GM04504 (cell line): ENCODE measurements at regions not wholly inside any gene's neighbourhood (a gene's known extent, or its start where the extent isn't known, plus 50 kb on each side); places are given as distances from the start of the nearest gene placed in this dataset.
"Not testable (repeated sequence)": the region's sequence is repeated elsewhere in the genome, so short reads cannot be mapped to it uniquely, and the experiment has no call there.

Experiments
- DNase-seq: peaks from one replicate; pipeline ENCODE4 v3.0.0-alpha.2; 2012; ENCODE audit warnings: low read depth

DNA sequence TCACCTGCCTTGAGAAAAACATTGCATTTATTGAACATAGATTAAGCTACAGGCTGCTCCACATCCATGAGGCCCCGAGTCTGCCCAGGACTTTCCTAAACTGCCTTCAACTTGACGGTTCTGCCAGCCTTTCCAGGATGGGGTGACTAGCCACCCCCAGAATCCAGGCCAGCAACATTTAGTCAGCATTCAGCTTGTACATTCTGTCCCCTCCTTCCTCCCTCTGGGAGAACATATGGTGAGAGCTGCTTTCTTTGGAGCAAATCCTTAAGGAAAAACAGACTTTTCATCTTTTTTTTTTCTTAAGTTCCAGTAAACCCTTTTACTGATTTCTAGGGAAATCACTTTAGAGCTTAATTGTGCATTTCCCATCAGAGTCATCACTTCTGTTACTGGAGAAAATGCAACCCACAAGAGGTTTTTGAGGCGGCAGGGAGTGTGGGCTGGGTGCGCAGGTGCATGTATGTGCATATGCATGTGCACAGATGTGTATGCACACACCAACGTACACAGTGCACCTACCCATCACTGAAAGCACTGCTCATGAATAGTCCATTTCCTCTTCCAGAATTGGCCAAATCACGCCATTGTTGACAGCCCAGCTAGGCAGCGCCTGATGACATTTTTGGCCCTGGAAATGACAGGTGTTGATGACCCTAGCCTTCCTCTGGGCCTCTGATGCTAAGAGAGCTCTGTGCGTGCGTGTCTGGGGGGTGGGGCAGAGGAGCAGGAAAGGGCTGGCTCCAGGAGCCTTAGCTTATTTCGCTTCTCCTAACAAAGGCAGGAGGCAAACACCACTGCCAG, 145.6 kb downstream of the HSD17B3 start:
- no peak for DNase-seq

DNA sequence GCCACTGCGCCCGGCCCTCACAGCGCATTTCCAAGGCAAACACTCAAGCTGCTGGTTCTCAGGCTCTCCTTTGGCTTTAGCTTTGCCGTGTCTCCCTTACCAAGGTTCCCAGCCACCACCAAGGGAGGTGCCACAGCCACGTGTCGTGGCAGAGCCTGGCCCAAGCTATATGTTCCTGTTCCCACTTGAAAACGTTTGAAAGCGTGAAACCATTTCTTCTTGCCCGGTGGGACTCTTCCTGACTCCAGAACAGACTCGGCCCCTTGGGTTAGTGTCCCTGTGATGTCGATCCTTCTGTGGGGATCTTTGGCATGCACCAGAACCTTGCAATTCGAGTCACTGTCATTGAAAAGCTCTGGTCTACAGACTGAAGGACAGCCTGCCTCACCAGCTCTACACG, 147.9 kb downstream of the HSD17B3 start:
- no peak for DNase-seq

DNA sequence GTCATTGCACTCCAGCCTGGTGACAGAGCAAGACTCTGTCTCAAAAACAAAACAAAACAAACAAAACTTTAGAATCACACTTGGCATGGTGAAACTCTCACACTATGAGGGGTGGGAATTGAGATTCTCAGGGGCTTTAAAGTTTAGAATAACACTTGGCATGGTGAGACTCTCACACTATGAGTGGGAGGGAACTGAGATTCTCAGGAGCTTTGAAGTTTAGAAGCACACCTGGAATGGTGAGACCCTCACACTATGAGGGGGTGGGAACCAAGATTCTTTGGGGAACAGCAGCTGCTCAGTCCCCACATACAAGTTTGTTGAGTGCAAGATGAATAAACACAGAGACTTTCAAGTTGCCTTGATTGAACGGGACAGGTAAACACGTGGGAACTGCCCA, 149.4 kb downstream of the HSD17B3 start:
- DNase-seq, result no peak

DNA sequence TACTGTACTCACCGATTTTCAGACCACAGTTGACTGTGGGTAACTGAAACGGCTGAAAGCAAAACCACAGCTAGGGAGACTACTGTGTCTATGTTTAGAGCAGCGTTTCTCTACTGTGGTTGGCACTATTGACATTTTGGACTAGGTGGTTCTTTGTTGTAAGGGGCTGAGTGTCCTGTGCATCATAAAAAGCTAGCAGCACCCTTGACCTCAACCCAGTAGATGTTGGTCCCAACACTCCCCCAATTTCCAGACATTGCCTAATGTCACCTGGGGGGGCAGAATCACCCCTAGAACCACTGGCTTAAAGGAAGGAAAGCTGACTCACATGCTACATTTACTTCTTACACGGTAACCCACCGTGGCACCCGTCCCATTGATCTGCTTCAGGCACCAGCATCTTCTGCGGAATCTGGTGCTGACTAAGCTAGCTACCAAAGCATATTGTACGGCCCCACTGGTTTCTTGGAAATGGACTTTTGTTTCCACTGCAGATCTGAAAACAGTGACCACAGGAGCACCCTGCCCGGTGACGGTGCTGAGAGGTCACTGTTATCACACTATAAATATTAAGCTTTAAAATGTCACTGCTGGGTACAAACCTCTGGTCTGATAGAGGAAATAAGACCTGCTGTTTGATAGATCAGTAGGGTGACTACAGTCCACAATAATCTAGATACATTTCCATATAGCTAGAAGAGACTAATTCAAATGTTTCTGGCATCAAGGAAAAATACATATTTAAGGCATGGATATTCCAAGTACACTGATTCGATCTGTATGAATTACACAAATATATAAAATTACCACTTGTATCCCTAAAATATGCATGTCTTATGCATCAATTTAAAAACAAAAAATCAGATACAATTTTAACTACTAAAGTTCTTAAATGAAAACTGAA, 151.4 kb downstream of the HSD17B3 start:
- no peak for DNase-seq

DNA sequence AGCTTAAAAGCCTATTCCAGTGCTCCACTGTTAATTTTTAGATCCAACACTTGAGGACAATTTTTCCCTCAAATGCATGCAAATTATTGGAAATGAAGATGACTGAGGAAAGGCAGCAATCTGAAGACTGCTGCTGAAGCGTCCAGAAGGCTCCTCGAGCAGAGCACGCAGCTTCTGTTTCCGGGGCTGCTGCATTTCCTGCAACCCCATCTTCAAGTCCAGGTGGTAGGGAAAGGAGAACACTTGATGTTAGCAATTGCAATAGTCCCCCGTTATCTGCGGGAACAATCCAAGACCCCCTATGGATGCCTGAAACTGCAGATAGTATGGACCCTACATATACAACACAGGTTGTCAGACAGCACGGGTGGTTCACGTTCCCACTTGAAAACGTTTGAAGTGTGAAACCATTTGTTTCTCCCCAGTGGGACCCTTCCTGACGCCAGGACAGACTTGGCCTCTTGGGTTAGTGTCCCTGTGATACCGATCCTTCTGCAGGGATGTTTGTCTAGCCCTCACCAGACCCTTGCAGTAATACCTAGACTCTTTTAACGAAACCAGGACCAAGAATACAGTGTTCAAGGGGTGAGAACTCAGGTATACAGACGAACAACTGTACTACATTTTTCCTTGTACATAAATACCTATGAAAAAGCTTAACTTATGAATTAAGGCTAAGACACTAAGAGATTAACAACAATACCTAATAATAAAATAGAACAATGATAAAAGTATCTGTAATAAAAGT, 152.3 kb downstream of the HSD17B3 start:
- DNase-seq, result no peak

DNA sequence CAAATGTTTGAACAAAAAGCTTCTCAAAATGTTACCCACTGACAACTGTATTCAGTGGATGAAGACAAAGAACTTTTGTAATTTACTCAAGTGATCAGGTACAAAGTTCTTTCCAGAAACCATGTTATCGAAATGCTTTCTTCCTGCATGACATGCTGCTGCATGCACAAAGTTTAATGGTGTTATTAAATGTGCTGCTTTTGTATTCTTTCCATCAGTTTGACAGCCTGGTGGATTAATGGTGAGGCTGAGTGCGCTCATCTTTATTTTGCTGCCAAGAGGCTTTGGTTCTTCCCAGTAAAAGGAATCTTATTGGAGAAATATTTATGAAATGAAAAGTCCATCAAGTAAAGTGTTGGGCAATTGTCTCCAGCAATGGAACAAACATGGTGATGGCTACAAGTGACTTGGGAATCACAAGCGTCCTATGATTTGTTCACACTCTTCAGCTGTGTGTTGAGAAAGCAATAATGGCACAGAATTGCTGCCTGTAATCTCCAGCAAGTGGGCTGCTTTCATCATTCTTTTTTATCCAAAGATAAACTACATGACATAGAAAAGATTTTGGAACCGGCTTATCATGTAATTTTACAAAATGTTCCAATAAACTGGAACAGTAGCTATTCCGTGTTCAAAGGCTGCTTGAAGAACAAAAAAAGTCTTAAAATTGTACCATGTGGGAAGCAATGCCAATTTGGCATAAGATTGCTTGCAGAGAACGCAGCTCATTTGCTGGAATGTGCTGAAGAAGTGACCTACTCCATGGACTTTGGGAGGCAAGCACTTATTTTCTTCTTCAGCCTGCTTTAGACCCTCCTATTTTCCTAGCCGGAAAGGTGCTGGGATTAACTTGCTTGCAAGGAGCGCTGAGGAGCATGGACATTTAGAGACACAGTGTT, 153.1 kb downstream of the HSD17B3 start:
- no peak for DNase-seq

DNA sequence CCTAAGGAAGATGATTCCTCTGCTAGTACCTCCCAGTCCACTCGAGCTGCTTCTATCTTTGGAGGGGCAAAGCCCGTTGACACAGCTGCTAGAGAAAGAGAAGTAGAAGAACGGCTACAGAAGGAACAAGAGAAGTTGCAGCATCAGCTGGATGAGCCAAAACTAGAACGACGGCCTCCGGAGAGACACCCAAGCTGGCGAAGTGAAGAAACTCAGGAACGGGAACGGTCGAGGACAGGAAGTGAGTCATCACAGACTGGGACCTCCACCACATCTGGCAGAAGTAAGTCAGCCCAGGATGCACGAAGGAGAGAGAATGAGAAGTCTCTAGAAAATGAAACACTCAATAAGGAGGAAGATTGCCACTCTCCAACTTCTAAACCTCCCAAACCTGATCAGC, 154.9 kb downstream of the HSD17B3 start:
- not testable (repeated sequence) for DNase-seq

DNA sequence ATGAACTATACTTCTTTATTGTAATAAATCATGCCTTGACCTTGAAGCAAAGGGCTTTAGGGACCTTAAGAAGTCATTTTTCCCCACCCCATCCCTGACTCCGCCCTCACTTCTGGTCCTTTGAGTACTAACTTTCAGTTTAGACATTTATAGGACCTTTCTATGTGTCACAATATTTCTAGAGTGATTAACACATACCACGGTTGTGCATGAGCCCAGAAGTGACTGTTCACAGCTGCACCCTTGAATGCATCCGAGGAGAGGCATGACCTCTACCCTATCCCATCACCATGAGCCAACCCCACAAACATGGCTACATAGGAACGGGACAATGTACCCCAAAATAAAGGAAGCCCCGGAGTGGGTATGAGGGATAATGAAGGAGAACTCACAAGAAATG, 160.3 kb downstream of the HSD17B3 start:
- peak; percentile 24 for DNase-seq

DNA sequence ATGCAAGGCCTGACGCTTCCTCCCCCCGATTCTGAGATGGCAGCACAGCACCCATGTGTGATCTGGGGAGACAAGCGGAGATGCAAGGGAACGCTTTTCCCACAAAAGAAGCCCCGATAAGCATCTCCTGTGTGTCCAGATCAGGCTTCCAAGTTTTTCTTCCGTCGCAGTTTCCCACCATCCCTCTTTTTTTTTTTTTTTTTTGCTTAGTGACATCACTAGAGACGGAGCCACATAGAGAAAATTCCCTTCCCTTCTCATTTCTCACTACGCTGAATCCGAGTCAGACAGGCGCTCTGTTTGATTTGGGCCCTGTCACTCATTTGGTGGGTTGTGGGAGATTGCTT, 160.9 kb downstream of the HSD17B3 start:
- no peak for DNase-seq

DNA sequence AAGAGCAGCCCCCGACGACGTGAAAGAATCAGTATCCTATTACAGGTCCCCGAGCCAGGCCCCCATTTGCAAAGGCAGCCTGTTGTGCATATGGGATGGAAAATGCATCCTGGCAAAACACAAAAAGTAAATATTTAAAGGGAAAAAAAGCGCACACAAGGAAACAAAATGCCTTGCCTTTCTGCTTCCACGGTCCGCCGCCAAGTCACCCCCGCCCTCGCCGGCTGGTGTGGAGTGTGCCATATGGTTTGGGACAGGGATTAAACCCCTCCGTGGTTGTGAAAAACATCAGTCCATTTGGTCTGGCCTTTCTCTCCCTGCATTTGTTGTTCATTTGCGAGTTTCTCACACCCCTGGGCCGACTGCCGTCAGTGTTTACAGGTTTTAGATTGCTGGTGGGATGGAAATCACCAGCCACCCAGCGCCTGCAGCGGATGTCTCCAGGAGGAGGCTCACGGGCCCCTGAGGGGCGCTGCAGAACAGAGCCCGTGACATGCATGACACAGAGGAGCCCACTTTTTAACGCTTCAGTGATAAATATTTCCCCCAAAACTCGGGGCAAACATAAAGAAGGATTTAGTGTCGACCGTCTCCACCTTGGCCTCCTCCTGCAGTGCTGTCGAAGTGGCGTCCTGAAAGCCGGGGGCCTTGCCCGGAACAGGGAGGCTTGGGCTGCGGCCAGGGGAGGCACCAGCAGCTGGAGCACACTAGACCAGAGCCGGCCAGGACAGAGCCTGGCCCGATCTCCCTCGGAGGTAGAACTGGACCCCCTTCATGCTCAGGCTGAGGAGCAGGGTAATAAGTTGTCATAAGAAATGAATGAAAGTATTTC, 161.5 kb downstream of the HSD17B3 start:
- DNase-seq, result no peak

DNA sequence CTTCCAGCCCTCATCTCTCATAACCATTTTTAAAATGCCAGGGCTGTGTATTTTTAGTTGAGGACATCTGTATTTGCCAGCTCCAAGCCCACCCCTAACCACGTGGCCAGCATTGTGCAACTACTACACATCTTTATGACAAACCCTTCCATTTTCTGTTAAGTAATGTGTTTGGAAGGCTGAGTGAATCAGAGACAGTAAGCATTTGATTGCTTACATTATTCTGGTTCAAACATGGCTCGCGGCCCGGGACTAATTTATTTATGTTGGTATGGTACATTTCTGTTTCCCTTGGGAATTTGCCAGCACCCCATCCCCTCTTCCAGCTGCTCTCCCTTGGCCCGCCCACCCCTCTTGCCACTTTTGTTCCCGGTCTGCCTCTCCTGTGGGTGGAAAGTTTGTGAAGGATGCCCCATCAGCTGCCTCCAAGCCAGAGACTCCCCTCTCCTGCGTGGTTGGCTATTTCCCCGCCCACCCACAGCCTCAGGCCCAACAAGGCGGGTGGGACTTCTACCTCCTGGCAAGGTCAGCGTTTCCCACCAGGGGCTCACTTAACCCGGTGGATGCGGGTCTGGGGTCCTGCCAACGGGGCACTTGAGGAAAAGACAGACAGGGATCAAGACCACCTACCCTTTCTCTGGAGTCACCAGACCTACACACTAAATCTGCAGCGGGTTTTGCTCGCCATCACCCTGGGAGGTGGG, 162.2 kb downstream of the HSD17B3 start:
- DNase-seq, result peak; percentile 67

DNA sequence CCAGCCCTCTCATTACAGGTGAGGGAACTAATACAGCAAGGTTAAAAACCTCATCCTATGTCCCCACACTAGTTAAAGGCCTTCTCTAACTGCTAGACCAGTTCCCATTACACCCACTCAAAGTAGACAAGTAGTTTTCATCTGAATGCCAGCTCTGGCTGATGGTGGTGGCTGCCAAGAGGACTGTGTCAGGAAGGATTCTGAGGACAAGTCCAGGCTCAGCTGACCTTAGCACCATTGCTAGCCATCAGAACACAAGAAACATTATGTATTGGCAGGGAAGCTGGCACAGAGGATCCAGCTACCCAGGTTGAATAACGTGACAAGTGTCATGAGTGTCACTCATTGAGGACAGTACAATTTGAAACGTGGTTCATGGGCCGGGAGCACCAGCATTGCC, 163.4 kb downstream of the HSD17B3 start:
- DNase-seq, result no peak

DNA sequence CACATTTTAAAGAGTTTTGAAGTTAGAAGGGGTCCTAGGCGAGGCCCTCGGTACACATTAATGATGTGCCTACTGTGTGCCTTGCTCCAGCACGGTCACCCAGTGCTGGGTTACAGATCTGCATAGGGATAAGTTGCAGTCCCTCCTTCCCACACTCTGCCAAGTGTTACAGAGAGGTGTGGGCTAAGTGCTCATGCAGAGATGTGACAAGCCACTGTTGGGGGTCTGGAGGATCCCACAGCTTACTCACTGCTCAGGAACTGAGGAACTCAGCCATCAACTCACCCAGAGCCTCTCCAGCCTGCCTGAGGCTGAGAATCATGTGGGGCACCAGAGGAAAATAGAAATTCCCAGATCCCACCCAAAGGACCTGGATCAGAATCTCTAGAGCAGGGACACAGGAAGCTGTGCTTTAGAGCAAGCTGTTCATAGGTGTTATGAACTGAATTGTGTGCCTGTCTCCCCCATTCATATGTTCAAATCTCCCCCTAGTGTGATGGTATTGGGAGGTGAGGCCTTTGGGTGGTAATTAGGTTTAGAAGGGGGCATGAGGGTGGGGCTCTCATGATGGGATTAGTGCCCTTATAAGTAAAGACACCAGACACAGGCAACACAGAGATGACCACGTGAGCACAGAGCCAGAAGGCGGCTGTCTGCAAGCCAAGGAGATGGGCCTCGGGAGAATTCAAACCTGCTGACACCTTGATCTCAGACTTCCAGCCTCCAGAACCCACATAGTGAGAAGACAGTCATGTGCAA, 164.1 kb downstream of the HSD17B3 start:
- no peak for DNase-seq

DNA sequence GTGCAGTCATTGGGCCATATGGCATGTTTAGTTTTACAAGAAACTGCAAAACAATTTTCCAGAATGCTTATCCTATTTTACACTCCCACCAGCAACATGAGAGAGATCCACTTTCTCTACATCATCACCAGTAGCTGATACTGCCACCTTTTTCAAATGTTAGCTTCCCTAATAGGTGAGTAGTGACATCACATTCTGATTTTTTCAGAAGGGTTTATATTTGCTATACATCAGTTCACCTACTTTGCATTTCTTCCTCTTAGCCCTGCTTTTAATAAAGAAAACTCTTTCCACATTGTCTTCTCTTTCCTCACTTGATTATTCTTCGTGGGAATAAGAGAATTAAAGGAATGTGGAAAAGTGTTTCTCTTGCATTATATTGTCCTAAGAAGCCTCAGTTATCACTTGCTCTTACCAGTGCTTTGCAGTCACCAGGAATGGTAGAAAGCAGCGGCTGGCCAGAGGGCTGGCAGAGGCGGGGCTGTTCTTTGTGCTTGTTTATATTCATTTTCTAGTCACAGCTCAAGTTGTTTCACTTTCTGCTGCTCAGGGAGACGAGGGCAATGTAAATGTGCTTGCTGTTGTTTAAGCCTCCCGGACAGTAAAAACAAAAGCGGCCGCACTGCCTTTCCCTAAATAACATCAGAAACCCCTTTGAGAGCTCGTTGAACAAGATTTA, 164.8 kb downstream of the HSD17B3 start:
- DNase-seq, result peak; percentile 20

DNA sequence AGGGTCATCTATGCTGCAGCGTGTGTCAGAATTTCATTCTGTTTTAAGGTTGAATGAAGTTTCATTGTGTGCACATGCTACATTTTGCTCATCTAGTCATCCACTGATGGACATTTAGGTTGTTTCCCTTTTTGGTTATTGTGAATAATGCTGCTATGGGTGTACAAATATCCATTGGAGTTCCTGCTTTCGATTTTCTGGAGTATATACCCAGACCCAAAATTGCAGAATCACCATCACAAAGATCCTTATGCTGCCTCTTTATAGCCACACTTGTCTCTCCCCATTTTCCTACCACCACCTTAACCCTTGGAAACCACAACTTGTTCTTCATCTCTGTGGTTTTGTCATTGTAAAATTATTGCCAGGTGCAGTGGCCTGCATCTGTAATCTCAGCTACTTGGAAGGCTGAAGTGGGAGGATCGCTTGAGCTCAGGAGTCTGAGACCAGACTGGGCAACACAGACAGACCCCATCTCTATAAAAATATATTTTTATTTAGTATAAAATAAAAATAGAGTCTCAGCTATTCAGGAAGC, 166.2 kb downstream of the HSD17B3 start:
- no peak for DNase-seq

DNA sequence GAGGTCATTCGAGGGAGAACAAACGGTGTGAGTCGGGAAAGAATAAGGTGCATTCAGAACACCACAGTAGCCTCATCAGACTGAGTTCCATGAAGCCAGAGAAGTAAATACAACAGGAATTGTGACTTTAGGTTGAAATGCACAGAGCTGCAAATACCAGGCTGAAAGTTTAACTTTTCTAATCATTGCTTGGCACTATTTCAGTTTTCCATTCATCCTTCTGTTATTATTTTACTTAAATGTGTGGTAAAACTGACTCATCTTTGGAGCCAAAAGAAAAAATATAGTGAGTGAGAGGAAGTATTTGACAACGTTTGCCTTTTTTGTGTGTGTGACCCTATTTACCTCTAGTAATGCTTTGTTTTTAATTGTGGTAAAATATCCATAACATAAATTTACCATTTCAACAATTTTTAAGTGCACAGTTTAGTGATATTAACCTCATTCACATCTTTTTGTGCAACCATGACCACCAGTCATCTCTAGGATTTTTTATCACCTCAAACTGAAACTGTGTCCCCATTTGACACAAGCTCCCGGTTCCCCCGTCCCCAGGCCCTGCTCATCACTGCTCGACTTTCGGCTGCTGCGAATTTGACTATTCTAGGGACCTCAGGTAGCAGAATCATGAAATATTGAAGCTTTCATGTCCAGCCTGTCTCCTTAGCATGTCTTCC, 166.8 kb downstream of the HSD17B3 start:
- DNase-seq, result no peak

DNA sequence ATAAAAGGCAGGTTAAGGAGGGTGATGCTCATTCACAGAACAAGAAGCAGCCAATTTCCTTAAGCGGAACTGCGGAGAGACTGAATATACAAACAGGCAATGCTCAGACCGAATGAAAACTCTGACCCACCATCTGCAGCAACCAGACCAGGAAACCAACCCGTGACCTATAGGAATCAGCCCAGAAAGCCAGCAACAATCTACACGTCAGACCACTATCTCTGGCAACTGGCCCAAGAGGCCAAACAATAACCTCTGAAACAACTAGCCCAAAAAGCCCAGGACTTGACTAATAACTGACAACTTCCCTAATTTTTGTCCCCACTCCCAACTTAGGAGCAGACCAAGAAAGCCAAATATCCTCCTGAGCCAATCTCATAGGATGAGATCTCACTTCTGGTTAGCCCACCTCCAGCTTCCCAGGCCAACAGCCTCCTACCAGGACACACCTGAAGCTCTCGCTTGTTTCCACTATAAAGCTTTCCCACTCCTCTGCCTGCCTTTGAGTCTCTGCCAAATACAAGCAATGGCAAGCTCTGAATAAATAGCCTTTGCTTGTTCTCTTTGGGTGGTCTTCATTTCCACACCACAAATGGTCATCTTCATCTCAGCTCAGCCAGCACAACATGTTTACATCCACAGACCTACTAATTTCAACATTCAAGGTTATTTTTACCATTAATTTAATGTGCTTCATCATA, 168.5 kb downstream of the HSD17B3 start:
- DNase-seq, result no peak
